Lung (tissue), 11 donors: ENCODE measurements at regions not wholly inside any gene's neighbourhood (a gene's known extent, or its start where the extent isn't known, plus 50 kb on each side); places are given as distances from the start of the nearest gene placed in this dataset.

Experiments
- ATAC-seq: fragments of 200-7000 bp; cut with Tn5 transposase; one replicate; pipeline ENCODE4 v1.9.1; 2020; ENCODE audit warnings: moderate number of reproducible peaks; ENCODE audit not compliant: insufficient read depth, low FRiP score
- DNase-seq, 3 donors: peaks; one replicate each; pipeline ENCODE4 v3.0.0-alpha.2; 2013 to 2017
- H3K27ac ChIP-seq, 2 donors: one replicate each; pipeline ENCODE4 v1.5.1; 2013; ENCODE audit warnings: mild to moderate bottlenecking in 2 of 2, moderate library complexity in 2 of 2, control low read depth in 1 of 2, inconsistent platforms in 1 of 2, low read depth in 1 of 2, low read length in 1 of 2
- H3K27me3 ChIP-seq, 3 donors: one replicate each; pipeline ENCODE4 v1.5.1; 2013; ENCODE audit warnings: low read length in 2 of 3; ENCODE audit not compliant: control insufficient read depth in 3 of 3, insufficient read depth in 3 of 3
- H3K36me3 ChIP-seq, 4 donors: one replicate each; pipeline ENCODE4 v1.5.1; 2013; ENCODE audit warnings: low read length in 4 of 4, mild to moderate bottlenecking in 1 of 4, moderate library complexity in 1 of 4; ENCODE audit not compliant: control insufficient read depth in 4 of 4, insufficient read depth in 4 of 4
- H3K4me1 ChIP-seq, 5 donors: one replicate each; pipeline ENCODE4 v1.5.1; 2013; ENCODE audit warnings: low read length in 5 of 5, mild to moderate bottlenecking in 2 of 5, moderate library complexity in 1 of 5; ENCODE audit not compliant: control insufficient read depth in 5 of 5, insufficient read depth in 5 of 5
- H3K4me3 ChIP-seq: one replicate; pipeline ENCODE4 v1.5.1; 2013; ENCODE audit warnings: mild to moderate bottlenecking, control low read depth, moderate library complexity
- H3K9ac ChIP-seq, 2 donors: one replicate each; pipeline ENCODE4 v1.5.1; 2013; ENCODE audit warnings: low read length in 2 of 2, control low read depth in 1 of 2; ENCODE audit not compliant: insufficient read depth in 1 of 2
- H3K9me3 ChIP-seq, 4 donors: one replicate each; pipeline ENCODE4 v1.5.1; 2013; ENCODE audit warnings: low read length in 3 of 4, mild to moderate bottlenecking in 1 of 4, moderate library complexity in 1 of 4; ENCODE audit not compliant: control insufficient read depth in 4 of 4, insufficient read depth in 3 of 4
- CTCF ChIP-seq: IDR thresholded peaks from 2 replicates; pipeline ENCODE4 v1.5.1; 2012; ENCODE audit warnings: mild to moderate bottlenecking; ENCODE audit errors: control extremely low read depth, extremely low read depth
- WGBS, 2 donors: extraction: QIAGEN DNeasy Blood & Tissue Kit; methylation state at CpG; one replicate each; pipeline ENCODE4 v1.1.7; 2013; 5-methylcytosine and 5-hydroxymethylcytosine counted together
- donor health status: control.
- donor health status: control.
- donor health status: Bipolar disorder and iron deficiency.
- donor health status: healthy.
- donor health status: DM: yes; HTN: yes; CAD: no.

DNA sequence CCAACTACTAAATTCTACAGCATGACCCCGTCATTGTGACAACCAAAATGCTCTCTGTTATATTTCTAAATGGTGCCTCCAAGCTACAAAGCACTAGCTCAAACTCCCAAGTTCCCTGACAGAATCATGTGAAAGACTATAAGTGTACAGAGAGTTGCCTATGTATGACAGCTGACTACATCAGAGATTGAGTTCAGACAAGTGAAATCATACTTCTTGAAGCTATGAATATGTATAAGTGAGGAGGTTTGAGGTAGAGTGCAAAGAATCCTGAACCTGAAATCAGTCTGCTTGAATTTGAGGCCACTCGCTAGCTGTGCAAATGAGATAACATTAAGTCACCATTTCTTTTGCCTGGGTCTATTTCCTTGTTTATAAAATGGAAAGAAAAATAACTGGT is 63.9 kb upstream of the TP63 start:
- Histone ChIP-seq H3K4me3 (no peak overlapping the region), H3K27ac (no peak overlapping the region), H3K9ac (no peak overlapping the region), H3K36me3 (no peaks in the 10 kb centered on the region), H3K9me3 (no peaks in the 10 kb centered on the region), H3K4me1 (no peaks in the 10 kb centered on the region), H3K27me3 (no peaks in the 10 kb centered on the region)
- WGBS, 2 donors, result 79 to 86% methylated on average over 2 of the region's 2 CpGs
- no peak for TF ChIP-seq CTCF
- DNase-seq (no peak), ATAC-seq (no peak)

GRCh38 chr3:189567766-189568420 is 63.3 kb upstream of the TP63 start:
- H3K9me3 ChIP-seq, result no peaks in the 10 kb centered on the region
- no peaks in the 10 kb centered on the region for H3K36me3 ChIP-seq
- DNase-seq, result no peak
- no peak overlapping the region for H3K4me3 ChIP-seq
- H3K27ac ChIP-seq, result no peak overlapping the region
- no peaks in the 10 kb centered on the region for H3K4me1 ChIP-seq
- no peaks in the 10 kb centered on the region for H3K27me3 ChIP-seq
- ATAC-seq, result no peak
- TF ChIP-seq CTCF, result no peak
- WGBS, 2 donors, result 75 to 79% methylated on average over 3 of the region's 3 CpGs
- no peak overlapping the region for H3K9ac ChIP-seq

DNA sequence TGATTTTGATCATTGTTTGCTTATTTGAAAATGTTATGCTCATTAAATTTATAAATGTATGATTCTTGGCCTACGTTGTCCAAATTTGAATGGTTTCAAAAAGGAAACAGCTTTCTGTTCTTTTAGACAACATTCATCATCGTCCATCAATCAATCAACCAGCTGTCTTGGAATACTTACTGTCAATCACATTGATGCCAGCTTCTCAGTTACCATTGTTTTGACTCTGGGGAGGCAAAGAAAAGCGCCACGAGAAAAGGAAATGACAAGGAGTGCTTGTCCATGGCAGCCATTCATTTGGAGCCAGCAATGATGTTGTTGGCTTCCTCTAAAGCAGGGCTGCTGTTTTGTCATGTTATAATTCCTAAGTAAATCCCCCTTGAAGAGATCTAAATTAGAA is 62.2 kb upstream of the TP63 start:
- no peak overlapping the region for H3K27ac ChIP-seq
- TF ChIP-seq CTCF, result no peak
- DNase-seq (no peak), ATAC-seq (no peak)
- no peaks in the 10 kb centered on the region for H3K36me3 ChIP-seq
- no peaks in the 10 kb centered on the region for H3K27me3 ChIP-seq
- no peaks in the 10 kb centered on the region for H3K9me3 ChIP-seq
- H3K4me3 ChIP-seq, result no peak overlapping the region
- no peak overlapping the region for H3K9ac ChIP-seq
- no peaks in the 10 kb centered on the region for H3K4me1 ChIP-seq
- WGBS, 2 donors, result 63 to 77% methylated on average over 4 of the region's 4 CpGs

DNA sequence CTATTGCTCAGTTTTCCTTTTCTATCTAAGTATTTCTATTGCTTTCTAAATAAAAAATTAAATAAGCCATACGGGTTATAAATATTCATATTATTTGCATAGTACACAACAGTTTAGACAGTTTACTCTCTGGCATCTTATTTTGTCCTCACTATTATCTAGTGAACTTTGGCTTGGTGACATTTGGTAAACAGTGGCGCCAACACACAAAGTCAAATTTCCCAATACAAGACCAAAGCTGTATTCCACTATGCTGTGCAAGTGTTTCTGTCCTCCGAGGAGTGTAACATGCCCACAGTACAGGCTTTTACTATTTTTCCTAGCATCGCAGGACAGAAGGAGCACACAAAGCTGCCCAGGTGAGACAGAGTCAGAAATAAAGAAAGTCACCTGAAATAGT is 61.7 kb upstream of the TP63 start:
- no peak for TF ChIP-seq CTCF
- DNase-seq (no peak), ATAC-seq (no peak)
- H3K36me3 ChIP-seq, result no peaks in the 10 kb centered on the region
- no peak overlapping the region for H3K4me3 ChIP-seq
- no peak overlapping the region for H3K27ac ChIP-seq
- no peaks in the 10 kb centered on the region for H3K9me3 ChIP-seq
- WGBS, 2 donors, result 93 to 95% methylated on average over 4 of the region's 4 CpGs
- no peaks in the 10 kb centered on the region for H3K4me1 ChIP-seq
- H3K9ac ChIP-seq, result no peak overlapping the region
- H3K27me3 ChIP-seq, result no peaks in the 10 kb centered on the region
